Activated T-cell treated with anti-CD3 and anti-CD28 coated beads, Interleukin-2, amount 50 U/mL, for 48 hours (primary cell): ENCODE measurements at regions not wholly inside any gene's neighbourhood (a gene's known extent, or its start where the extent isn't known, plus 50 kb on each side); places are given as distances from the start of the nearest gene placed in this dataset.
"Not testable (repeated sequence)": the region's sequence is repeated elsewhere in the genome, so short reads cannot be mapped to it uniquely, and the experiment has no call there.

ENCODE experiments used
- DNase-seq, 2 experiments: peaks; one replicate each; pipeline ENCODE4 v3.0.0-alpha.2; 2020

DNA sequence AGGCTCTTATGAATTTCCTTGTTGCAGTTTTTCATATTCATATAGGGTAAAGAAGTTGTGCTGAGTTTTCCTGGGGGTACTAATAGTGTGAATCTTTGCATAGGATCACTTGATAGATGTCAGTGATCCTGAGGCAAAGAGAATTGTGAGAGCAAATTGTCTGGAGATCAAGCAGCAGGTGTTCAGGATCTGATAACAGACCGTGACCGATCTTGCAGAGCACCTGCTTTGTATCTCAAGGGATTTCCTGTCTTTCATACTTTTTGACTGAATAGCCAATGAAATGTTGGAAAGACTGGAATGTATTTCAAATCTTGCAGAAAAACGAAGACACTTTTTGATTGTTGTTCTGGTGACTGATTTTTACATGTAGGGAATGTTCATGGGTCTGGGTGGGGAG lies 914.5 kb downstream of the STIM2 start:
- no peak for DNase-seq

DNA sequence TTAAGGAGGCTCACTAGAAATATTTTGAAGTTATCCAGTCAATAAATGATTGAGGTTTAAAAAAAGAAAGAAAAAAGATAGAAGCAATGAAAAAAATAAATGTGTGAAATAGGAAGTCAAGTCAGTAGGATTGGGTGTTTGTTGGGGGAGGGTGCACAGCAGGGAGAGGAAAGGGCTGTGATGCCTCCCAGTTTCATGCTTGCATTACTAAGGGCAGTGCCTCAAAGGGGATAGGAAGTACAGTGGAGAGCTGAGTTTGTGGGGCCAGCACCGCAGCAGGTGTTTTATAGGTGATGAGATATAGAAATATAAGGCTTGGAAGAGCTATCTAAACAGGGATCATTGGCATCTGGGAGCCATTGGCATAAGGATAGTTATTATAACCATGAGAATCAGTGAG lies 919.2 kb downstream of the STIM2 start:
- no peak for DNase-seq

DNA sequence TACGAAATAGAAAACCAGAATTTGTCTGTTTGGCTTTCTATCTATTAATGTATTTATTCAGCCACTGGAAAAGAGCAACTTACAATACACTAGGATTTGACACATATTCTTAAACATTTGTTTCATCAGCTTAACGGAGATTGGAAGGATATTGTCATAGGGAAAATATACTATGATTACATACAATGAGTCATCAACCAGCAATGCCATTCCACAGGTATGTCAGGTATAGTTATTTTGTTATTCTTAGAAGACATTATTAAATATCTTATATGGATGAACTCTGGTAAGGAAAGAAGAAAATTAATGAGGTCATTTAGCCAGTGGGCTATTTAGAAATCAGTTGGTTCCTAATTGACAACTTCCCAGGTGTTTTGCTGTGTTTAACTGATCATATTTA lies 926.6 kb downstream of the STIM2 start:
- DNase-seq = no peak

DNA sequence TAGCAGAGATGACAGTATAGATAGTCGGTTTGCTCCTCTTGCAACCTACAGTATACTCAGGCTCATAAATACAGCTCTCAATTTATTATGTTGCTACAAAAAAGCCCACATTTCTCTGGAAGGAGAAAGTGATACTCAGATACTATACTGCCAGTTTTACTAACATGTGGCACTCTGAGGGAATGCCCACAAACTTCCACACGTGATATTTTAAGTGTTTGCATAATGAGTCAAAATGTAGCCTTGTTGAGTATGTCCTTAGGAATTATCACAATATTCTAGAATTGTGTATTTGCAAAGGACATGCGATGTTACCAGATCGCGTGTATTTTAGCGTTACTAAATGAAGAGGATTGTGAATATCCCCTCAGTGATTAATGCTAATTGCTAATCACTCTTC lies 929.1 kb downstream of the STIM2 start:
- no peak for DNase-seq

DNA sequence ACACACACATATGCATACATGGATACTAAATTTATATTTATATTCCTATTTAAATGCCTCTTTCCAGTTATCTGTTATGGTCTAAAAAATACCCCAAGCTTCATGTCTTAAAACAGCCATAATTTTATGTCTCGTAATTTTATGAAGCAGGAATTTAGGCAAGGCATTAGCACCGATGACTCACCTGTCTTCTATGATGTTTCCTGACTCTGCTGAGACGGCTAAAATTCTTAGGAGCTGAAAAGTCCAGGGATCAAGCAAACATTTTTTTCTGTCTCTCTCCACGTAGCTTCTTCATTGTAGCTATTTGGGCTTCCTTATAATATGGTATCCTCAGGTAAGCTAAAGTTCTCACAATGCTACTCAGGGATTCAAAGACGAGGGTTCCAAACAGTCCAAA lies 930.3 kb downstream of the STIM2 start:
- DNase-seq = no peak

DNA sequence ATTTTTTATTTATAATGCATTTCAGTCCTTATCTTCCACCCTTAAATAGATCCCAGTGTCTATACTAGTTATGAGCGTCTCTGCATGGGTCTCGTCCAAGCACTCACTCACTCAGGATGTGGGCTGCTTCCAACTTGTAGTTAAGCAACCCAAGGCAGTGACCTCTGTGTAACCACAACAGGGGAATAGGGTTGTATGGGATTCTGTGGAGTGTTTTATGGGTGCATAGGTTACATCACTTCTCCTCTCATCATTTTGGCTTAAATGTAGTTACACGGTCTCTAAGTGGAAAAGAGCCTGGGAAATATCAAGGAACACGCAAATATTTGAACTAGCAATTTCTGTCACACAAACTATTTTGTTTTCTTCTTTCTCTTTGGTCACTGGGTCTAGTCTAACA lies 931.0 kb downstream of the STIM2 start:
- DNase-seq = no peak

DNA sequence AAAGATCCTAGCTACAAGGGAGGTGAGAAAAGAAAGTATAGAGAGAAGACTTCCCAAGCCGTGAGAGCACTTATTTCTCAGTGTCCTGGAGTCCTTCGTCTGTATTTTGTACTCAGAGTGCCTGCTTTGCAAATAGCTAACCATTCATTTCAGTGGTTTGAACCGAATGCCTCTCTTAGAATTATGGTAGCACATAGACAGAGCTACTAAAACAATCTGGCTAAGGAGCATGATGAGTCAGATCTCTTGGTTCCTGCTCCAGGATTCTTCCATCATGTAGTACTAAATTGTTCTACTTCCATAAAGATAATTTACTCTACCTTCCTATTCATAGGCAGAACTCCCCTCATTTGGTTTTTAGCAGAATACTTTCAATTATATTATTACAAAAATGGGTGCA lies 946.6 kb downstream of the STIM2 start:
- no peak for DNase-seq

DNA sequence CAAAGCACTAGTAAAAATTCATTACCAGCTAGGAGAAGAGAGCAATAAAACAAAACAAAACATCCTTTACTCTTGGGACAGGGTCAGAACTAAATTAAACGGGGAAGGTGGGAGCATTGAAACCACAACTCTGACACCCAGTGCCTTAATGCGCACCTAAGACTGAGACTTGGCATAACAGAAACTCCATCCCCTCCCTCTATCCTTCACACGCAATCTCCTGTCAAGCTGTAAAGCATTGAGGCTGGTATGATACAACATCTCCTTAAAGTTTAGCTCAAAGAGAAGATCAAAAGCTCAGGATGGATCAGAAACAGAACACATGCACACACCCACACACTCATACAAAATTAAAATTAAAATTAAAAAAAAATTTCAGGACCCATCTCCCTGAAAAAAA lies 951.3 kb downstream of the STIM2 start:
- DNase-seq = no peak

DNA sequence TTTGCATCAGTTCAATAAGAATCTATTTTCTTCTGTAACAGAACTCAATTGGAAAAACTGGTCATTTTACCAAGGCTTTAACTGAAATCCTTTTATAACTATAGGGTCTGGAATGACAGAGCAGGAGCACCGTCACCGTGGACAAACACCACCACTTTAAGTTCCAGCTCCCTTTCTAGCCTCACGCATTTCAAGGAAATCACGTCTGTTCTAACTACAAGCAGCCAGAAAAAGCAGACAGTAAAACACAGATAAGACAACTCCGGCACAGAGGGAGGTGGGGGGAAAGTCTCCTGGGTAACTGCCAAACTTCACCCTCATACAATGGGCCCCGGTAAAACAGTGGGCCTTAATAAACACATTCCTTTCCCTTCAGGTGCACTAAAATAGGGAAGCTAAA lies 952.6 kb downstream of the STIM2 start:
- not testable (repeated sequence) for DNase-seq

DNA sequence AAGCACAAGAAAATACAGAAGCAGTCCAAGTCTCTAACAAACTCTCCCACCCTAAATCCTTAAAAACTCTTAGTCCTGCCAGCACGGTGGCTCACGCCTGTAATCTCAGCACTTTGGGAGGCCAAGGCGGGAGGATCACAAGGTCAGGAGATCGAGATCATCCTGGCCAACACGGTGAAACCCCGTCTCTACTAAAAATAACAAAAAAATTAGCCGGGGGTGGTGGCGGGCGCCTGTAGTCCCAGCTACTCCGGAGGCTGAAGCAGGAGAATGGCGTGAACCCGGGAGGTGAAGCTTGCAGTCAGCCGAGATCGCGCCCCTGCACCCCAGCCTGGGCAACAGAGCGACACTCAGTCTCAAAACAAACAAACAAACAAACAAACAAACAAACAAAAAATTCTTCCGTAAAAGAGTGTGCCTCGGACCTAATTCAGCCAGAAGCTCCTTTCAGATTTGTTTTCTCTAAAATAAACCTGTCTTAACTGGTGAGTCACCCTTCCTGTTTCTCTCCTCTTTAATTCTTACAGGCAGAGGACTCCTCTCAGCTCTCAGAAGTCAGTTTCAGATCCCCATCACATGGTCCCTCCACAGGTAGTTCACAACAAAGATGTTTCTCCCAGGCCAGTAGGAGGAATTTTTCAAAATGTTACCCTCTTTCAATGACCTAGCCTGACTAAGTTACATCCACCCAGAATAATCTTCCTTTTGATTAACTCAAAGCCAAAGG lies 953.2 kb downstream of the STIM2 start:
- DNase-seq = not testable (repeated sequence)

DNA sequence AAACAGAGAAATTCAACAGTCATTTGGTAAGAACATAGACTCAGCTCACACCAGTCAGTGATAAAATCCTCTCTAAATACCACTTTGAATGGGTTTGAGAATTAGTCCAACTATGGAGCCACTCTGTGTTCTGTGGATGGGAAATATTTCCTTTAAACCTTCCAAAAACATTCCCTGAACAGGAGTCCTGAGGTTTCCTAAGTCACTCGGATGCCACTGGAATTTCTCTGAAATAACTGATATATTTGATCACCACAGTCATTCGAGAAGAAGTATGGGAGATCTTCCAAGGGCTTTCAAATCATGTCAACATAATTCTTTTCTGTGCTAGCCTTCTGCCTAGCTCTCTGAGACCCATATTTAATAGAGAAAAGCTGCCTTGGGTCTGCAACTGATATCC lies 958.6 kb downstream of the STIM2 start:
- DNase-seq = no peak

DNA sequence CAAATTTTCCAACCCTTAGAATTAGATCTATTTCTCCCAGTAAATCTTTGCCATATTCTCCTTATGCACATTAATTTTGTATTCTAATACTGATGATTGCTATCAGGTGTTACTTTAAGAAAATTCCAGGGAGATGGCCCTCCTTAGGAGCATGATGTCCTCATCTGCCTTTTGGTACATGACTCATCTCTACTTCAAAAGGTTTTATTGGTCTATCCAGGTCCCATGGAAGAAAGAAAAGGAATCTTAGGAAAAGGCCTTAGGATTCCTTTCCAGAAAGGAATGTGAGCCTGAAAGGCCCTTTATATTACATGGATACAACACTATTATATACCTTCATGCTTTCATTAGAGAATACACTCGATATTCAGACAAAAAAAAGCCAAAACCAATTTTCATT lies 968.2 kb downstream of the STIM2 start:
- no peak for DNase-seq

DNA sequence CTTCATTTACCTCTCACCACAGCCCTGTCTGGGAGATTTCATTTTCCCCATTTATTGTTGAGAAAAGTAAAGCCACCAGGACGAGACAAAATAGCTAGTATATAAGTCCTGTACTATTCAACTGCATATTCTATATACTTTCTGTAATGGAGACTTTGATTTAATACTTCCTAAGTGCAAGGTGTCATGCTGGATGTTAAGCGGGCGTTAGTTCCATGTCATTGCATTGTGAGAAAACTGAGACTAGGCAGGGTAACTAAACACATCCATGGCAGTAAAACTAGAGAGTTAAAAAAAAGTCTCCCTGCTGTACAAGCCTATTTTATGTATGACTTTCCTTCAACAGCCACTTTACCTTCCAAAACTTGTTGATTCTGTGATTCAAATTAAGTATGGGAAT lies 969.6 kb downstream of the STIM2 start:
- no peak for DNase-seq

DNA sequence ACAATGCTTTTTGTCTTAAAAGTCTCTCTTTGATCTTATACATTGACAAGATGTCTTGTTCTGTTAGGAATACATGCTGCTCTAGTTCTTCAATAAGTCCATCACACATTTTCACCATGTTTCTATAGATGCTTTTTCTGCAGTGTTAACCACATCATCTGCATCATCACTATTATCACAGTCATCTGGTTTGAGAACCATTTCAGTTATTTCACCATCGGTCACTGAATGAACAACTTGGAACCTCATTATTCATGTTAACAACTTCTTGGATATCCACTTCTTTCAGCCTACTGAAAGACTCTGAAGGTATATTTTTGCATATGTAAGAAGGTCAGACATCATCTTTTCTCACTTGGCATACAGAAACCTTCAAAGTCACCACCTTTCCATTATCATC lies 975.2 kb downstream of the STIM2 start:
- DNase-seq = no peak

DNA sequence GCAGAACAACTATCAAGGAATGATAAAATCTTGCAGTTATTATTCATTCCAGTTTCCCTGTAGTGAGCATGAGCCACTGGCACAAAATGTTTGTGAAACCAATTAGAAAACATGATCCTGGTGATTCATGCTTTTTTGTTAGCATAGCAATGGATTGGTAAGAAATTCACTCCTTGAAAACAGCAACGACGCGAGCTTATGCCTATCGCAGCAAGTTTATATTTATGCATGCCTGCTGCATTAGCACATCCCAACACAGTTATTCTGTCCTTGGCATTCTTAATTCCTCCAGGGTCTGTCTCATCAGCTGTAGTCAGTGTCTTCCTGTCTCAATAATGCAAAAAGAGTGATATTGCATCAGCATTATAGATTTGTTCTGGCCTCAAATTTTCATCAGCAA lies 975.9 kb downstream of the STIM2 start:
- no peak for DNase-seq

DNA sequence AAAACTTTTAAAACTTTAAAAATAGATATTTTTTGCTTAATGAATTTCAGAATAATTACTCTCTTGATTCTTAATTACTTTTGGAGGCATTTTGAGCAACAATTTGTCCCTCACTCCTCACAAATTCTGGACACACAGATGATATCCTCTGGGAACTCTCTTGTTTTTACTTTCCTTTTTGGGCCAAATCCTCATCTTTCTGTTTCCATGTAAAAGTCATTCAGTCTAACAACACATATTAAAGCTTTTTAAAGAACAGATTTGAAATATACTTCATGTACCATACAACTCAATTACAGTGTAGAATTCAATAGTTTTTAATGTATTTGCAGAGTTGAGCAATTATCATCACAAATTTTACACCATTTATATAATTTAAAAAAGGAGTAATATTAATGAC lies 983.1 kb downstream of the STIM2 start:
- DNase-seq = no peak

DNA sequence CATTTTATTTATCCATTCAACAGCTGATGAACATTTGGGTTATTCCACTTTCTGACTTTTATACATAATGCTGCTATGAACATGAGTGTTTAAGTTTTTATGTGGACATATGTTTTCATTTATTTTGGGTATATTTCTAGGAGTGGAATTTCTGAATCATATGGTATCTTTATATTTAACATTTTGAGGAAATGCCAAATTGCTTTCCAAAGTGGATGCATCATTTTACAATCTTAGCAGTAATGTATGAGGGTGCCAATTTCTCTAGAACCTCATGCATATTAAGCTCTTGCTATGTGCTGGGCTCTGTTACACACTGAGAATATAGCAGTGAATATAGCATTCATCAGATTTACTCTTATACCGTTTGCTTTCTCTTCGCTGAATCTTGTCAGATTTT lies 983.7 kb downstream of the STIM2 start:
- no peak for DNase-seq

DNA sequence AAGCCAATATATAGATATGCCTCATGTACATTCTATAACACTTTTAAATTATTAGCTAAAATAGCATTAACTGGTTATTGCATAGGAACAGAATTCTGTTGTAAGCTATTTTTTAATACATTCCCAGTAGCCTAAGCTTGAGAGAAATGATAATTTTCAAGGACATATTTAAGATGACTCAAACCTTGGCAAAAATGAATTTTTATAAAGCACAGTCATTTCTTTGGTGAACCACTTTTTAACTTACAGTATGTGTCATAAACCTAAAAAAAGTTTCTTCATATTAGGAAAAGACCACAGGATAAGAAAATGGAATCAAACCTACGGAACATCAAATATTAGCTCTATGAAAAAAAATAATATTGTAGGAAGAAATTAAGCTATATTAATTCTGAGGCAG lies 986.3 kb downstream of the STIM2 start:
- DNase-seq = no peak

DNA sequence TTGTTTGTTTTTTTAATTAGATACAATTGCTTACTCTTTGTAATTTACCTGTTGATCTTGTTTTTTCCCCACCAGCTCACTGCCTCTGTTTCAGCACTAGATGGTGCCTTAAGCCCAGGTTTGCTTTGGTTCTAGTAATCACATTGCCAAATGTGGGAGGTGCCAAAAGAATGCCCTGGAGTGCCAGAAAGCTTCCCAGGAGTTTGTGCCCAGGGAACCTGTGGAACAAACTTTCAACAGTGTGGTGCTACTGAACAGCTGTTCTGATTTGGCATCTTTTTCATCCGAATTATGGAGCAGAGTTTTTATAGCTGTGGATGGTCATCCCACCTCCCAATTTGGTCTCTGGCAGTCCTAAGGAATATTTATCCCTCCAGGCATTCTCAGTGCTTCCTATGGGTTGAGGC lies 1000.7 kb downstream of the STIM2 start:
- no peak for DNase-seq

DNA sequence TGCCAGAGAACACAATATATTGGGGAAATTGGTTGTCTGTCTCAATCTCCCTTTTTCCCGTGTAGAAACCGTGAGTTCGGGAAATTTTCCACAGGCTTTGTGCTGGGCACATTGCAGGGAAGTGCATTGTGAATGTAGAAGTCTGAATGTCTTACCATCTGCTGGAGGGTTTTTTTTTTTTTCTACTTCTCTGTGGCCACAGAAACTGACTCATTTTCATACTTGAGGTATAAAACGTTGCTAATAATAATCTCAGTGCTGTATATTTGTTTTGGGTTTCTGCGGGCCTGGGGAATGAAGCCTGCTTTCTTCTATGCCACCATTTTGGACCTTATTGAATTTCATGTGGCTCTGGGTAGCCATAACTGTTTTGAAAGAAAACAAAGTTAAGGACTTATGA lies 1001.2 kb downstream of the STIM2 start:
- DNase-seq = no peak

DNA sequence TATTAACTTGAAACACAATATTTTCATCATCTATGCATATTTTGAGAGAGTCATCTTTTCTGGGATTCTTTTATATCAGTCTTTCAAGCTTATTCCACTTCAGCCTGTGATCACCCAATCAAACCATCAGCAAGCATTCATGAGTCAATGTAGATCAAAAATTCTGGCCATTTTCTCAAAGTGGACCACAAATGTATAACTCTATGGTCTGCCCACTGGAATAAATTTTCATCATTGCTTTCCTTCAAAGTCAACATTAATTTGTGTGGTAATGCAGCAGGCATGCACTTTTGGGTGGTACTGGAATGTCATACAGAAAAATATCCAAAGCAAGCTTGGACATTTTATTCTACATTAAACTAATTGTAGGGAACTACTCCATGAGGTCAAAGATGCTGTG lies 1013.0 kb downstream of the STIM2 start:
- DNase-seq = no peak

DNA sequence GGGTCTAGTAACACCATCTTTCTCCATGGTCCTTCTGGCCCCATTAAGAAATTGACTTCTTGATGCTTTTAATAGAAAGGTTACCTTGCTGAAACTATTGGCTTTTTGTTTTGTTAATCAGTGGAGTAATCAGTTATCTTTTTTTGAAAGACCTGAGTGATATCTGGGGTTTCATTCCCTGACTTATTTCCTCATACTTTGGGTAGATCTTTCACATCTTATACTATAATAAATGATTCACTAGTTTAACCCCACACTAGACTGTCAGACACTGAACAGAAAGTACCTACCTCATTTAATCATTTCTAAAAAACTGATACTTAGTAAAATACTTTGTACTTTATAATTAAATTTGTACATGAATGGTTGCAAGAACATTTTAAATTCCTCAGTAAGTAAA lies 1021.1 kb downstream of the STIM2 start:
- no peak for DNase-seq

DNA sequence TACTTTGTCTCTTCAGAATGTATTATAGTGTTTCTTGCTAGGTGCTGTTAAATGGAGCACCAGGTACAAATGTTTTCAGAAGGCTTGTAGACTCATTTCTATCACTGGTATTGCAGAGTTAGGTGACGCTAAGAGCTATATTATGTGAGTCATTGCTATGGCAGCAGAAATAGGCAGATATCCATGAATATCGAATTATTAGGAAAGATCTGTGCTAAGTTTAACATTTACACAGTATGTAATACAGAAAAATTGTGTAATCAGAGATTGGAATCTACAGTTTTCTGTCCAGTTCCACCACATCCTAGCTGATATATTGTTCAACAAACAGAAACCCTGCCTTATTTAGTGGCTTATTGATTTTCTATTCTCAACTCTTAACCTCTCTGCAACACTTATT lies 1025.5 kb downstream of the STIM2 start:
- no peak for DNase-seq

DNA sequence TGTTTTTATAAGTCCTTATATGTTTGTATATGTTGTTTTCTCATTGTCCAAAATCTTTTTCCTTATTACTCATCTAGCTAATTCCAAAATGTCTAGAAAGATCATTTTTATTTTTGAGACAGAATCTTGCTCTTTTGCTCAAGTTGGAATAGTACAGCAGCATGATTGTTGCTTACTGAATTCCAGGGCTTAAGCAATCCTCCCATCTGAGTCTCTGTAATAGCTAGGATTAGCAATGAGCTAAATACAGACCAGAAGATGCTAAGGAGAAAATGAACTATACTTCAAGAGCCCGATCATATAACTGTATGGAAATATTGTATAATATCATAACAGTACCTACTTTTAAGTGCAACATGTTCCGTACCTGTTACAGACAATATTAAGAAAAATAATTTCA lies 1027.0 kb downstream of the STIM2 start:
- no peak for DNase-seq

DNA sequence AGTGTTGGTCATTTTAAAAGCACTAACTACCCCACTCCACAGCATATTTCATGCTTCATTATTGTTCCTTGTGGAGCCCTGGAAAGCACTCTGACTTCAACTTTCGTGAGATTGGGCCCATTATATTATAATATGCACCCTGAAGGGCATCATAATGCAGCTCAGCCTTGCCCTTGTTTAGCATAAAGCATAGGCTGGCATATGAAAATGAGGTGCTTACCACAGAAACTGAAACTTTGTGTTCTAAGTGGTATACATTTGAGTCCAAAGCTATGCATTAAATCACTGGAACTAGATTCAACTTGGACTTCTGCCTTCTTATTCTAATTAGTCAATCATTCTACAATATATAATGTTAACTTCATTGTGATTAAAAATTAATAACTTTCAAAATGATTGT lies 1027.9 kb downstream of the STIM2 start:
- no peak for DNase-seq

DNA sequence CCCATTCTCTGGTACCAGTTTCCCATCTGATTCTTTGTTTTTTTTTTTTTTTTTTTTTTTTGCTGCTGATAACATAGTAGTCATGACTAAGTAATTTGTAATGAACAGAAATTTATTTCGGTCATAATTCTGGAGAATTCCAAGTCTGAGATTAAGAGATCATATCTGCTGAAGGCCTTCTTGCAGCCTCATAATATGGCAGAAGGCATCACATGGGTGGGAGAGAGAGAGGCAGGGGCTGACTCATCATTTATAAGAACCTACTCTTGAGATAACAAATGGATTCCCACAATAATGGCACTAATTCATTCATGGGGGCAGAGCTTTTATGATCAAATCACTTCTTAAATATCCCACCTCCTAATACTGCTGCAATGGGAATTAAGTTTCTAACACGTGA lies 1034.3 kb downstream of the STIM2 start:
- DNase-seq = no peak
